Dermis microvascular lymphatic vessel endothelial cell (primary cell): ENCODE measurements at regions not wholly inside any gene's neighbourhood (a gene's known extent, or its start where the extent isn't known, plus 50 kb on each side); places are given as distances from the start of the nearest gene placed in this dataset.
A peak's percentile ranks its signal among the peaks of the same experiment; 100 is the strongest.

Experiments used
- DNase-seq, 2 donors: peaks; one replicate each; pipeline versions ENCODE4 v3.0.0 to v3.0.0-alpha.2; 2010; ENCODE audit warnings: low read depth in 2 of 2

- no peak for DNase-seq
Measured at GRCh38 chr13:104823071-104823470, 1712.4 kb downstream of the EFNB2 start.

- DNase-seq = no peak
Measured at GRCh38 chr13:104817271-104817670, 1718.2 kb downstream of the EFNB2 start.

- peak in 1 of 2 donors; percentile 30 for DNase-seq
Measured at GRCh38 chr13:104816726-104817125, 1718.7 kb downstream of the EFNB2 start.

GRCh38 chr13:104810242-104810641 is 1725.2 kb downstream of the EFNB2 start:
- no peak for DNase-seq

- DNase-seq = no peak
Measured at GRCh38 chr13:104809483-104809882, 1726.0 kb downstream of the EFNB2 start.

GRCh38 chr13:104805346-104805745 is 1730.1 kb downstream of the EFNB2 start:
- DNase-seq = no peak

- DNase-seq = no peak
Measured at GRCh38 chr13:104799152-104799551, 1732.9 kb upstream of the SLC10A2 start.

- no peak for DNase-seq
Measured at GRCh38 chr13:104798486-104798885, 1732.3 kb upstream of the SLC10A2 start.

- no peak for DNase-seq
Measured at GRCh38 chr13:104796581-104796980, 1730.4 kb upstream of the SLC10A2 start.

GRCh38 chr13:104785952-104786351 is 1719.7 kb upstream of the SLC10A2 start:
- DNase-seq = no peak

- DNase-seq = no peak
Measured at GRCh38 chr13:104784891-104785290, 1718.7 kb upstream of the SLC10A2 start.

GRCh38 chr13:104782741-104783140 is 1716.5 kb upstream of the SLC10A2 start:
- no peak for DNase-seq

GRCh38 chr13:104779311-104779993 is 1713.2 kb upstream of the SLC10A2 start:
- no peak for DNase-seq

GRCh38 chr13:104773775-104774174 is 1707.6 kb upstream of the SLC10A2 start:
- peak; percentile 42 to 46 for DNase-seq

GRCh38 chr13:104769545-104769944 is 1703.3 kb upstream of the SLC10A2 start:
- DNase-seq = no peak

GRCh38 chr13:104766319-104766718 is 1700.1 kb upstream of the SLC10A2 start:
- no peak for DNase-seq

GRCh38 chr13:104764600-104764999 is 1698.4 kb upstream of the SLC10A2 start:
- no peak for DNase-seq

GRCh38 chr13:104759069-104759468 is 1692.9 kb upstream of the SLC10A2 start:
- no peak for DNase-seq

- peak; percentile 57 to 73 for DNase-seq
Measured at GRCh38 chr13:104757712-104758111, 1691.5 kb upstream of the SLC10A2 start.

GRCh38 chr13:104750377-104750776 is 1684.2 kb upstream of the SLC10A2 start:
- no peak for DNase-seq

- no peak for DNase-seq
Measured at GRCh38 chr13:104740641-104741222, 1674.5 kb upstream of the SLC10A2 start.

- no peak for DNase-seq
Measured at GRCh38 chr13:104737713-104738112, 1671.5 kb upstream of the SLC10A2 start.

GRCh38 chr13:104733427-104733826 is 1667.2 kb upstream of the SLC10A2 start:
- DNase-seq = no peak
